ENCODE measurements at regions not wholly inside any gene's neighbourhood (a gene's known extent, or its start where the extent isn't known, plus 50 kb on each side); places are given as distances from the start of the nearest gene placed in this dataset.

DNA sequence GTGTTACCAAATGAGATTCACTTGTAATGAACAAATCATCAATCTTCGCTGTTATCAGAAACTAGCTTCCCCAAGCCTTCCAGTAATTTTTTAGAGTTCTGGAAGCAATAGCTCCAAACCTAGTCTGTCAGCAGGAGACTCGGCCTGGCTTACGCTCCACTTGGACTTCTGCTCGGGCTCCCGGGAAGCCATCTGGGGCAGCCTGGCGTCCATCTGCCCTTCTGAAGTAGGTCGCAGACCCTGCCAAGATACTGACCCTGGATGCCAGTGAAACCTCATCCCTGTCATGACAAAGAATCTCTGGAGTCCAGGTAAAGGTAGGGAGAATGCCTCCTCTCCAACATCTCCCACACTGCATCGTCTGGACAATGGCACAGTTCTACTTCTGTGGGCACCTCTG is 493.8 kb upstream of the ZFP42 start:
- Histone ChIP-seq H3K23ac (ENCODE audit: low read depth, low read length) (no peak overlapping the region), H4K5ac (ENCODE audit: low read depth, low read length) (no peak overlapping the region), H3K27me3 (ENCODE audit: control insufficient read depth, insufficient read depth, low read length) (no peaks in the 10 kb centered on the region), H3K9ac (ENCODE audit: low read depth, low read length) (no peak overlapping the region), H2BK20ac (ENCODE audit: low read depth, low read length) (no peak overlapping the region), H3K9me1 (ENCODE audit: insufficient read depth, low read length) (0 out of 2 replicates have a peak, but pooled peaks cover 5% of the 10 kb centered on the region), H2AFZ (replicated peaks; ENCODE audit: low read length, poor library complexity) (no peak overlapping the region), H3K14ac (replicated peaks; ENCODE audit: low read depth, low read length) (no peak overlapping the region), H3K27ac (ENCODE audit: insufficient read depth, low read length) (no peak overlapping the region), H4K8ac (ENCODE audit: low read depth in 2 of 2, low read length in 2 of 2) (no peak overlapping the region), H3K4ac (ENCODE audit: low read depth, low read length) (no peak overlapping the region), H3K36me3 (ENCODE audit: control insufficient read depth, insufficient read depth, low read length) (no peaks in the 10 kb centered on the region), H4K91ac (ENCODE audit: insufficient read depth, low read depth, low read length) (no peak overlapping the region), H4K20me1 (ENCODE audit: insufficient read depth, low read length) (no peaks in the 10 kb centered on the region), H2BK5ac (ENCODE audit: low read depth, low read length, poor library complexity, severe bottlenecking) (no peak overlapping the region), H2AK5ac (ENCODE audit: low read depth, low read length) (no peak overlapping the region), H3K18ac (ENCODE audit: low read depth, low read length) (no peak overlapping the region), H2BK15ac (ENCODE audit: low read depth, low read length) (no peak overlapping the region), H2AK9ac (replicated peaks; ENCODE audit: low read depth, low read length, poor library complexity) (no peak overlapping the region), H3K4me3 (ENCODE audit: insufficient read depth, low read depth, low read length) (no peak overlapping the region), H3K4me1 (ENCODE audit: control insufficient read depth, insufficient read depth, low read length) (no peaks in the 10 kb centered on the region), H2BK120ac (ENCODE audit: low read depth, low read length) (no peak overlapping the region), H3K79me1 (ENCODE audit: low read depth in 1 of 2, low read length in 2 of 2) (no peaks in the 10 kb centered on the region), H3K56ac (ENCODE audit: extremely low read depth, insufficient read depth, low read length) (no peak overlapping the region), H3K9me3 (ENCODE audit: control insufficient read depth, insufficient read depth, low read length) (no peaks in the 10 kb centered on the region), H3K4me2 (ENCODE audit: low read depth, low read length) (no peak overlapping the region)
- ChIA-PET CTCF (interaction anchor here (0.6 kb wide), 1 partner anchor 34 kb away, joined by 3 read pairs; no protein-coding TSS in a partner anchor), POLR2A (ENCODE audit: unreplicated experiment) (no interaction called here)
- BruUV-seq (replicated peaks) = no TSS peak
- ATAC-seq (ENCODE audit: low read depth) (no peak), DNase-seq (no peak)
- TF ChIP-seq POLR2A (IDR thresholded peaks at IDR 0.05; ENCODE audit: low read depth, low read length) (no peak), MAZ (IDR thresholded peaks at IDR 0.05; ENCODE audit: borderline replicate concordance, low read depth, low read length) (no peak), RCOR1 (IDR thresholded peaks at IDR 0.05; ENCODE audit: insufficient replicate concordance, low read length) (no peak), CEBPB (IDR thresholded peaks at IDR 0.05; ENCODE audit: low read depth, low read length) (no peak), MAFK (IDR thresholded peaks at IDR 0.05; ENCODE audit: low read depth, low read length) (no peak), MXI1 (IDR thresholded peaks at IDR 0.05; ENCODE audit: borderline replicate concordance, low read depth, low read length) (no peak), SMC3 (IDR thresholded peaks at IDR 0.05; ENCODE audit: low read depth, low read length) (no peak), CHD1 (IDR thresholded peaks at IDR 0.05; ENCODE audit: low read depth, low read length) (no peak), RAD21 (IDR thresholded peaks at IDR 0.05; ENCODE audit: low read length) (no peak), RFX5 (IDR thresholded peaks at IDR 0.05; ENCODE audit: low read depth, low read length) (no peak), NFE2L2 (IDR thresholded peaks at IDR 0.05; ENCODE audit: low read depth, low read length) (no peak), BHLHE40 (IDR thresholded peaks at IDR 0.05; ENCODE audit: low read depth, low read length) (no peak), FOS (IDR thresholded peaks at IDR 0.05; ENCODE audit: low read depth, low read length) (no peak)
- TF ChIP-seq, protein P1, sequence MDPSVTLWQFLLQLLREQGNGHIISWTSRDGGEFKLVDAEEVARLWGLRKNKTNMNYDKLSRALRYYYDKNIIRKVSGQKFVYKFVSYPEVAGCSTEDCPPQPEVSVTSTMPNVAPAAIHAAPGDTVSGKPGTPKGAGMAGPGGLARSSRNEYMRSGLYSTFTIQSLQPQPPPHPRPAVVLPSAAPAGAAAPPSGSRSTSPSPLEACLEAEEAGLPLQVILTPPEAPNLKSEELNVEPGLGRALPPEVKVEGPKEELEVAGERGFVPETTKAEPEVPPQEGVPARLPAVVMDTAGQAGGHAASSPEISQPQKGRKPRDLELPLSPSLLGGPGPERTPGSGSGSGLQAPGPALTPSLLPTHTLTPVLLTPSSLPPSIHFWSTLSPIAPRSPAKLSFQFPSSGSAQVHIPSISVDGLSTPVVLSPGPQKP (IDR thresholded peaks at IDR 0.05; ENCODE audit: borderline replicate concordance, low read depth, low read length) = no peak
- TF ChIP-seq, protein P2, sequence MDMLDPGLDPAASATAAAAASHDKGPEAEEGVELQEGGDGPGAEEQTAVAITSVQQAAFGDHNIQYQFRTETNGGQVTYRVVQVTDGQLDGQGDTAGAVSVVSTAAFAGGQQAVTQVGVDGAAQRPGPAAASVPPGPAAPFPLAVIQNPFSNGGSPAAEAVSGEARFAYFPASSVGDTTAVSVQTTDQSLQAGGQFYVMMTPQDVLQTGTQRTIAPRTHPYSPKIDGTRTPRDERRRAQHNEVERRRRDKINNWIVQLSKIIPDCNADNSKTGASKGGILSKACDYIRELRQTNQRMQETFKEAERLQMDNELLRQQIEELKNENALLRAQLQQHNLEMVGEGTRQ (IDR thresholded peaks at IDR 0.05; ENCODE audit: low read depth, low read length) = no peak
- TF ChIP-seq, protein P3, sequence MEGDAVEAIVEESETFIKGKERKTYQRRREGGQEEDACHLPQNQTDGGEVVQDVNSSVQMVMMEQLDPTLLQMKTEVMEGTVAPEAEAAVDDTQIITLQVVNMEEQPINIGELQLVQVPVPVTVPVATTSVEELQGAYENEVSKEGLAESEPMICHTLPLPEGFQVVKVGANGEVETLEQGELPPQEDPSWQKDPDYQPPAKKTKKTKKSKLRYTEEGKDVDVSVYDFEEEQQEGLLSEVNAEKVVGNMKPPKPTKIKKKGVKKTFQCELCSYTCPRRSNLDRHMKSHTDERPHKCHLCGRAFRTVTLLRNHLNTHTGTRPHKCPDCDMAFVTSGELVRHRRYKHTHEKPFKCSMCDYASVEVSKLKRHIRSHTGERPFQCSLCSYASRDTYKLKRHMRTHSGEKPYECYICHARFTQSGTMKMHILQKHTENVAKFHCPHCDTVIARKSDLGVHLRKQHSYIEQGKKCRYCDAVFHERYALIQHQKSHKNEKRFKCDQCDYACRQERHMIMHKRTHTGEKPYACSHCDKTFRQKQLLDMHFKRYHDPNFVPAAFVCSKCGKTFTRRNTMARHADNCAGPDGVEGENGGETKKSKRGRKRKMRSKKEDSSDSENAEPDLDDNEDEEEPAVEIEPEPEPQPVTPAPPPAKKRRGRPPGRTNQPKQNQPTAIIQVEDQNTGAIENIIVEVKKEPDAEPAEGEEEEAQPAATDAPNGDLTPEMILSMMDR (conservative IDR thresholded peaks at IDR 0.05; ENCODE audit: low read depth, low read length) = no peak
- dilution Hi-C loops (cut with HindIII; ENCODE audit: low sequenced_read_pairs, unreplicated experiment) = no loop called here
- 100% methylated on average over 1 of the region's 8 CpGs; no CpG with 5 or more reads in 1 of the 2 experiments for WGBS, 2 experiments (ENCODE audit: extremely low coverage in 2 of 2, insufficient read length in 1 of 2)
- in situ Hi-C loops (cut with MboI; ENCODE audit: low sequenced_read_pairs) = no loop called here
- intact Hi-C loops (cut with micrococcal nuclease) = no loop called here
